GM12878 (cell line): ENCODE measurements at regions not wholly inside any gene's neighbourhood (a gene's known extent, or its start where the extent isn't known, plus 50 kb on each side); places are given as distances from the start of the nearest gene placed in this dataset.

Experiments
- HDAC2 ChIP-seq: fragments of 200-600 bp; sonication (generic); IDR thresholded peaks from 2 replicates; pipeline ENCODE4 v1.6.1; 2017
- HDGF ChIP-seq: fragments of 450-650 bp; IDR thresholded peaks from 2 replicates; pipeline ENCODE4 v1.6.1; 2016; ENCODE audit warnings: antibody characterized with exemption
- MXI1 ChIP-seq: fragments of 150-350 bp; IDR thresholded peaks from 2 replicates; pipeline ENCODE4 v1.6.1; 2011; ENCODE audit warnings: low read depth, mild to moderate bottlenecking, inconsistent platforms, low read length, improper control_type of control experiment
- POLR2AphosphoS5 ChIP-seq: IDR thresholded peaks from 2 replicates; pipeline ENCODE4 v1.6.1; 2011; ENCODE audit warnings: mild to moderate bottlenecking, low read length, inconsistent platforms
- SMAD1 ChIP-seq: fragments of 450-650 bp; IDR thresholded peaks from 2 replicates; pipeline ENCODE4 v1.6.1; 2018; ENCODE audit warnings: mild to moderate bottlenecking, low read depth; ENCODE audit not compliant: partially characterized antibody
- YY1 ChIP-seq: IDR thresholded peaks from 2 replicates; pipeline ENCODE4 v1.6.1; 2011; ENCODE audit warnings: low read depth, mild to moderate bottlenecking, low read length
- TF ChIP-seq, protein P1 (sequence below): IDR thresholded peaks from 2 replicates; pipeline ENCODE4 v1.6.1; 2012; ENCODE audit warnings: mild to moderate bottlenecking, low read depth, low read length

DNA sequence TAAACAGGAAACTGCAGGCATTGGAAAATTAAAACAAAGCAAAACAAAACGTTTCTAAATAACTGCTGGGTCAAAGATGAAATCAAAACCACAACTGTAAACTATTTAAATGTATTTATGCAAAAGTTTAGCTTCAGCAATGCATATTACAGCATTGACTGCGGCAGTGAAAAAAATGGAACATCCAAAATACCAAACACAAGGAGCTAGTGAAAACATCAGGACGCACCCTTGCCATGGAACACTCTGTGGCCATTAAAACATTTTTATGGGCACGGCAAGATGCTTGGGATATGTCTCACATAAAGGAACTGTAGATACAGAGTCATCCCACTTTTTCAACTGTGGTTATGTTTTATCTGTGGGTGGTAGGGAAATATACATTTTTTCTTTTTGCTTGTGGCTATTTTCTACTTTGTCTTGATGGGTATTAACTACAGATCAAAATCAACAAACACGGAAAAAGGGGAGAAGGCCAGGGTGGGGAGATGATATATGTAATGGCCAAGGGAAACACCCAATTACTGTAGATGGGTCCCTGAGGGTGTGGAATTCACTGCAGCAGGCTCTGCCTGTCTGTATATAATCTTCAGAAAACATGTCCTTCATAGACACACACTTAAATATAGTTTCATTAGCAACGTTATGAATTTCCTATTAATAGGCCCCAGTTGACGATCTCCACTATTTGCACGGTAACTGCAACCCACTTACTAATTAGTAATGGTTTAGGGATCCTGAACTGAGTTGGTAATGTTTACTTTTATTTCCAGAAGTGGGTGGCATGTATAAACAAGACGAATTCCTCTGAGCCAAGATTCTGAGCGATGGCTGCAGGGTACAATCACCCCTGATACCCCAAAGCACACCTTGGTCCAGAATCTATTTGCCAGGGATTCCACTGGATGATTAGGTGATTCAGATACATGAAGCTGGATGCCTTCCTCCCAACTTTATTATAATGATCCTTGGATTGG is 110.5 kb downstream of the ACKR3 start:
- TF ChIP-seq HDGF = no peak
- TF ChIP-seq HDAC2 = no peak
- TF ChIP-seq, protein P1, sequence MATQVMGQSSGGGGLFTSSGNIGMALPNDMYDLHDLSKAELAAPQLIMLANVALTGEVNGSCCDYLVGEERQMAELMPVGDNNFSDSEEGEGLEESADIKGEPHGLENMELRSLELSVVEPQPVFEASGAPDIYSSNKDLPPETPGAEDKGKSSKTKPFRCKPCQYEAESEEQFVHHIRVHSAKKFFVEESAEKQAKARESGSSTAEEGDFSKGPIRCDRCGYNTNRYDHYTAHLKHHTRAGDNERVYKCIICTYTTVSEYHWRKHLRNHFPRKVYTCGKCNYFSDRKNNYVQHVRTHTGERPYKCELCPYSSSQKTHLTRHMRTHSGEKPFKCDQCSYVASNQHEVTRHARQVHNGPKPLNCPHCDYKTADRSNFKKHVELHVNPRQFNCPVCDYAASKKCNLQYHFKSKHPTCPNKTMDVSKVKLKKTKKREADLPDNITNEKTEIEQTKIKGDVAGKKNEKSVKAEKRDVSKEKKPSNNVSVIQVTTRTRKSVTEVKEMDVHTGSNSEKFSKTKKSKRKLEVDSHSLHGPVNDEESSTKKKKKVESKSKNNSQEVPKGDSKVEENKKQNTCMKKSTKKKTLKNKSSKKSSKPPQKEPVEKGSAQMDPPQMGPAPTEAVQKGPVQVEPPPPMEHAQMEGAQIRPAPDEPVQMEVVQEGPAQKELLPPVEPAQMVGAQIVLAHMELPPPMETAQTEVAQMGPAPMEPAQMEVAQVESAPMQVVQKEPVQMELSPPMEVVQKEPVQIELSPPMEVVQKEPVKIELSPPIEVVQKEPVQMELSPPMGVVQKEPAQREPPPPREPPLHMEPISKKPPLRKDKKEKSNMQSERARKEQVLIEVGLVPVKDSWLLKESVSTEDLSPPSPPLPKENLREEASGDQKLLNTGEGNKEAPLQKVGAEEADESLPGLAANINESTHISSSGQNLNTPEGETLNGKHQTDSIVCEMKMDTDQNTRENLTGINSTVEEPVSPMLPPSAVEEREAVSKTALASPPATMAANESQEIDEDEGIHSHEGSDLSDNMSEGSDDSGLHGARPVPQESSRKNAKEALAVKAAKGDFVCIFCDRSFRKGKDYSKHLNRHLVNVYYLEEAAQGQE = no peak
- no peak for TF ChIP-seq YY1
- no peak for TF ChIP-seq POLR2AphosphoS5
- no peak for TF ChIP-seq MXI1
- TF ChIP-seq SMAD1 = no peak
